PC-9 (cell line): ENCODE measurements at regions not wholly inside any gene's neighbourhood (a gene's known extent, or its start where the extent isn't known, plus 50 kb on each side); places are given as distances from the start of the nearest gene placed in this dataset.

Experiments used
- BruUV-seq: library from RNA; stranded (reverse); fragments of 400-500 nt; replicated peaks from 2 replicates; lab custom pipeline; 2021; lab: Mats Ljungman, UMichigan
- CTCF ChIA-PET: fragments of 300-600 bp; sonication (Branson Sonifier 250); formaldehyde crosslinking; loops from one replicate; lab custom pipeline; 2022; ENCODE audit warnings: antibody characterized with exemption; lab: Charles Lee
- POLR2A ChIA-PET: fragments of 300-600 bp; sonication (Branson Sonifier 250); formaldehyde crosslinking; loops from one replicate; lab custom pipeline; 2022; ENCODE audit warnings: antibody characterized with exemption; ENCODE audit not compliant: unreplicated experiment; lab: Charles Lee
- DNase-seq, 2 experiments: peaks; one replicate each; pipeline versions ENCODE4 v3.0.0 to v3.0.0-alpha.2; 2015 to 2022; ENCODE audit warnings: mixed read lengths in 1 of 2
- H2AFZ ChIP-seq: fragments of 200-600 bp; sonication (generic); 2 replicates; pipeline ENCODE4 v1.8.1; 2017; ENCODE audit warnings: antibody characterized with exemption
- H3F3A ChIP-seq: fragments of 200-600 bp; sonication (generic); 2 replicates; pipeline ENCODE4 v1.8.1; 2017; ENCODE audit warnings: antibody characterized with exemption, mild to moderate bottlenecking, low read depth; ENCODE audit not compliant: insufficient read depth
- H3K27ac ChIP-seq: fragments of 200-600 bp; sonication (generic); 2 replicates; pipeline ENCODE4 v1.6.1; 2016; ENCODE audit warnings: mixed run types
- H3K27me3 ChIP-seq: fragments of 200-600 bp; sonication (generic); 2 replicates; pipeline ENCODE4 v1.6.1; 2016; ENCODE audit warnings: low read depth, mixed run types; ENCODE audit not compliant: insufficient read depth
- H3K36me3 ChIP-seq: fragments of 200-600 bp; sonication (generic); 2 replicates; pipeline ENCODE4 v1.6.1; 2016; ENCODE audit warnings: low read depth, mixed run types
- H3K4me1 ChIP-seq: fragments of 200-600 bp; sonication (generic); replicated peaks from 2 replicates; pipeline ENCODE4 v1.6.1; 2016; ENCODE audit warnings: mixed run types; ENCODE audit not compliant: insufficient read depth
- H3K4me2 ChIP-seq: fragments of 200-600 bp; sonication (generic); 2 replicates; pipeline ENCODE4 v1.6.1; 2017; ENCODE audit warnings: mixed run types
- H3K4me3 ChIP-seq: fragments of 200-600 bp; sonication (generic); 2 replicates; pipeline ENCODE4 v1.6.1; 2016; ENCODE audit warnings: mixed run types
- H3K79me2 ChIP-seq: fragments of 200-600 bp; sonication (generic); 2 replicates; pipeline ENCODE4 v1.6.1; 2017; ENCODE audit warnings: low read depth, mixed run types
- H3K9me2 ChIP-seq: fragments of 200-600 bp; sonication (generic); 2 replicates; pipeline ENCODE4 v1.8.1; 2017; ENCODE audit warnings: mild to moderate bottlenecking; ENCODE audit not compliant: insufficient read depth
- H3K9me3 ChIP-seq: fragments of 200-600 bp; sonication (generic); 2 replicates; pipeline ENCODE4 v1.8.1; 2016; ENCODE audit warnings: low read depth; ENCODE audit not compliant: insufficient read depth
- H4K20me1 ChIP-seq: fragments of 200-600 bp; sonication (generic); 2 replicates; pipeline ENCODE4 v1.8.1; 2017; ENCODE audit not compliant: insufficient read depth
- CTCF ChIP-seq: fragments of 200-600 bp; sonication (generic); conservative IDR thresholded peaks from 2 replicates; pipeline ENCODE4 v1.6.1; 2017; ENCODE audit warnings: mixed run types, antibody characterized with exemption, mild to moderate bottlenecking, moderate library complexity
- EZH2 ChIP-seq: fragments of 200-600 bp; sonication (generic); IDR thresholded peaks from 2 replicates; pipeline ENCODE4 v1.8.0; 2017; ENCODE audit warnings: antibody characterized with exemption, low read depth
- intact Hi-C: fragments of 100-400 bp; cut with micrococcal nuclease; formaldehyde crosslinking; loops from one replicate; pipeline ENCODE4 v1.10.0; 2022; ENCODE audit not compliant: unreplicated experiment

- Histone ChIP-seq H3K79me2 (no peaks in the 10 kb centered on the region), H3K36me3 (no peaks in the 10 kb centered on the region), H3K4me1 (no peaks in the 10 kb centered on the region), H2AFZ (no peak overlapping the region), H4K20me1 (no peaks in the 10 kb centered on the region), H3K9me2 (no peaks in the 10 kb centered on the region), H3K4me2 (no peak overlapping the region), H3K27me3 (peaks cover 16% of the 10 kb centered on the region), H3K4me3 (no peak overlapping the region), H3K9me3 (no peaks in the 10 kb centered on the region), H3K27ac (no peak overlapping the region), H3F3A (no peaks in the 10 kb centered on the region)
- TF ChIP-seq EZH2 (no peak), CTCF (no peak)
- no peak for DNase-seq
- CTCF ChIA-PET = no interaction called here
- no TSS peak for BruUV-seq
- POLR2A ChIA-PET = no interaction called here
- intact Hi-C loops = no loop called here
These were observed 300.6 kb upstream of the EEF2KMT start for GRCh38 chr16:5398203-5398602.

- no peak overlapping the region for H3K27ac ChIP-seq
- no peaks in the 10 kb centered on the region for H4K20me1 ChIP-seq
- CTCF ChIA-PET = no interaction called here
- no peak for TF ChIP-seq CTCF
- no peak for TF ChIP-seq EZH2
- H3K27me3 ChIP-seq = peaks cover 18% of the 10 kb centered on the region
- no peaks in the 10 kb centered on the region for H3K36me3 ChIP-seq
- no peak overlapping the region for H3K4me3 ChIP-seq
- no peak overlapping the region for H2AFZ ChIP-seq
- POLR2A ChIA-PET = no interaction called here
- no peaks in the 10 kb centered on the region for H3F3A ChIP-seq
- no peaks in the 10 kb centered on the region for H3K9me3 ChIP-seq
- no peaks in the 10 kb centered on the region for H3K79me2 ChIP-seq
- DNase-seq = no peak
- intact Hi-C loops = no loop called here
- BruUV-seq = no TSS peak
- no peaks in the 10 kb centered on the region for H3K9me2 ChIP-seq
- H3K4me1 ChIP-seq = no peaks in the 10 kb centered on the region
- H3K4me2 ChIP-seq = no peak overlapping the region
These were observed 299.3 kb upstream of the EEF2KMT start for GRCh38 chr16:5396880-5397279.

- no peak for TF ChIP-seq EZH2
- no peak for TF ChIP-seq CTCF
- Histone ChIP-seq H3F3A (no peaks in the 10 kb centered on the region), H3K79me2 (no peaks in the 10 kb centered on the region), H3K36me3 (no peaks in the 10 kb centered on the region), H3K27ac (no peak overlapping the region), H3K4me3 (no peak overlapping the region), H3K27me3 (peaks cover 18% of the 10 kb centered on the region), H4K20me1 (no peaks in the 10 kb centered on the region), H3K4me1 (no peaks in the 10 kb centered on the region), H2AFZ (no peak overlapping the region), H3K4me2 (no peak overlapping the region), H3K9me2 (no peaks in the 10 kb centered on the region), H3K9me3 (no peaks in the 10 kb centered on the region)
- CTCF ChIA-PET = no interaction called here
- POLR2A ChIA-PET = no interaction called here
- DNase-seq = no peak
- BruUV-seq = no TSS peak
- intact Hi-C loops = no loop called here
These were observed 295.5 kb upstream of the EEF2KMT start for GRCh38 chr16:5393070-5393469.
